H9 (cell line): ENCODE measurements at regions not wholly inside any gene's neighbourhood (a gene's known extent, or its start where the extent isn't known, plus 50 kb on each side); places are given as distances from the start of the nearest gene placed in this dataset.

ENCODE experiments used
- DNase-seq: peaks from one replicate; pipeline ENCODE4 v3.0.0-alpha.2; 2017
- H2AFZ ChIP-seq: one replicate; pipeline ENCODE4 v1.6.1; 2013; ENCODE audit warnings: mild to moderate bottlenecking, low read length, control low read depth, moderate library complexity
- H2AK5ac ChIP-seq: 2 replicates; pipeline ENCODE4 v1.6.1; 2013; ENCODE audit warnings: low read length, control low read depth, mixed read lengths; ENCODE audit not compliant: insufficient read length
- H2BK120ac ChIP-seq: one replicate; pipeline ENCODE4 v1.6.1; 2013; ENCODE audit warnings: low read depth, mild to moderate bottlenecking, low read length, control low read depth, inconsistent platforms; ENCODE audit not compliant: poor library complexity, severe bottlenecking
- H2BK12ac ChIP-seq: 2 replicates; pipeline ENCODE4 v1.6.1; 2013; ENCODE audit warnings: low read length, control low read depth, mixed read lengths, low read depth; ENCODE audit not compliant: insufficient read length
- H2BK15ac ChIP-seq: 2 replicates; pipeline ENCODE4 v1.6.1; 2013; ENCODE audit warnings: low read depth, low read length, control low read depth
- H2BK20ac ChIP-seq: one replicate; pipeline ENCODE4 v1.6.1; 2013; ENCODE audit warnings: low read depth, mild to moderate bottlenecking, low read length, control low read depth, inconsistent platforms; ENCODE audit not compliant: poor library complexity, severe bottlenecking
- H2BK5ac ChIP-seq: 2 replicates; pipeline ENCODE4 v1.6.1; 2013; ENCODE audit warnings: low read length, control low read depth, mixed read lengths; ENCODE audit not compliant: insufficient read length
- H3K14ac ChIP-seq: 2 replicates; pipeline ENCODE4 v1.6.1; 2013; ENCODE audit warnings: low read length, control low read depth; ENCODE audit not compliant: insufficient read depth
- H3K18ac ChIP-seq: 2 replicates; pipeline ENCODE4 v1.6.1; 2013; ENCODE audit warnings: low read depth, mild to moderate bottlenecking, mixed read lengths, low read length, control low read depth; ENCODE audit not compliant: insufficient read length
- H3K23ac ChIP-seq: 2 replicates; pipeline ENCODE4 v1.6.1; 2013; ENCODE audit warnings: low read length, control low read depth, mixed read lengths, low read depth; ENCODE audit not compliant: insufficient read length
- H3K23me2 ChIP-seq: 2 replicates; pipeline ENCODE4 v1.6.1; 2013; ENCODE audit warnings: low read depth, mild to moderate bottlenecking, mixed read lengths, low read length, control low read depth; ENCODE audit not compliant: insufficient read length, poor library complexity, severe bottlenecking
- H3K27ac ChIP-seq: 2 replicates; pipeline ENCODE4 v1.5.1; 2013; ENCODE audit warnings: low read length, control low read depth, mixed read lengths, low read depth; ENCODE audit not compliant: insufficient read length
- H3K27me3 ChIP-seq: 2 replicates; pipeline ENCODE4 v1.6.1; 2013; ENCODE audit warnings: low read length, control low read depth, inconsistent platforms; ENCODE audit not compliant: insufficient read depth
- H3K4ac ChIP-seq: 2 replicates; pipeline ENCODE4 v1.6.1; 2013; ENCODE audit warnings: low read depth, mild to moderate bottlenecking, control low read depth, inconsistent platforms, low read length, moderate library complexity
- H3K4me1 ChIP-seq: 2 replicates; pipeline ENCODE4 v1.6.1; 2013; ENCODE audit warnings: low read length, control low read depth, inconsistent platforms; ENCODE audit not compliant: insufficient read depth
- H3K4me2 ChIP-seq: 2 replicates; pipeline ENCODE4 v1.6.1; 2013; ENCODE audit warnings: low read length, control low read depth, mixed read lengths; ENCODE audit not compliant: insufficient read length, insufficient read depth
- H3K56ac ChIP-seq: 2 replicates; pipeline ENCODE4 v1.6.1; 2013; ENCODE audit warnings: low read depth, mild to moderate bottlenecking, mixed read lengths, low read length, control low read depth; ENCODE audit not compliant: insufficient read length
- H3K79me1 ChIP-seq: 2 replicates; pipeline ENCODE4 v1.6.1; 2013; ENCODE audit warnings: low read depth, mild to moderate bottlenecking, moderate library complexity, low read length, control low read depth, inconsistent platforms; ENCODE audit not compliant: insufficient read depth, poor library complexity, severe bottlenecking
- H3K79me2 ChIP-seq: 2 replicates; pipeline ENCODE4 v1.6.1; 2013; ENCODE audit warnings: low read length, control low read depth, inconsistent platforms; ENCODE audit not compliant: insufficient read depth
- H3K9ac ChIP-seq: 2 replicates; pipeline ENCODE4 v1.6.1; 2013; ENCODE audit warnings: low read length, control low read depth, mixed read lengths; ENCODE audit not compliant: insufficient read length; ENCODE audit errors: extremely low read depth
- H3K9me3 ChIP-seq: one replicate; pipeline ENCODE4 v1.6.1; 2013; ENCODE audit warnings: low read depth, low read length, inconsistent platforms; ENCODE audit not compliant: control insufficient read depth
- H3T11ph ChIP-seq: one replicate; pipeline ENCODE4 v1.6.1; 2013; ENCODE audit warnings: mild to moderate bottlenecking, low read length, control low read depth, inconsistent platforms
- H4K20me1 ChIP-seq: one replicate; pipeline ENCODE4 v1.6.1; 2013; ENCODE audit not compliant: control insufficient read depth, insufficient read length, insufficient read depth
- H4K5ac ChIP-seq: 2 replicates; pipeline ENCODE4 v1.6.1; 2013; ENCODE audit warnings: low read depth, mild to moderate bottlenecking, mixed read lengths, low read length, control low read depth; ENCODE audit not compliant: insufficient read length
- H4K8ac ChIP-seq: replicated peaks from 2 replicates; pipeline ENCODE4 v1.6.1; 2013; ENCODE audit warnings: low read length, control low read depth, mixed read lengths, low read depth; ENCODE audit not compliant: insufficient read length
- H4K91ac ChIP-seq: 2 replicates; pipeline ENCODE4 v1.6.1; 2013; ENCODE audit warnings: low read depth, mild to moderate bottlenecking, moderate library complexity, mixed read lengths, low read length, control low read depth; ENCODE audit not compliant: insufficient read length
- H3K27ac Mint-ChIP-seq, 3 experiments: 2 replicates in 2 of 3; 3 replicates in 1 of 3; pipeline ENCODE4 v1.8.0; 2020 to 2021; ENCODE audit warnings: mixed read lengths in 3 of 3, mild to moderate bottlenecking in 1 of 3, moderate library complexity in 1 of 3
- H3K27me3 Mint-ChIP-seq: 2 replicates; pipeline ENCODE4 v1.8.0; 2021; ENCODE audit warnings: low read depth, mild to moderate bottlenecking, moderate library complexity, mixed read lengths
- H3K36me3 Mint-ChIP-seq, 3 experiments: 2 replicates in 2 of 3; 3 replicates in 1 of 3; pipeline ENCODE4 v1.8.0; 2020 to 2021; ENCODE audit warnings: low read depth in 3 of 3, mixed read lengths in 3 of 3; ENCODE audit not compliant: insufficient read depth in 1 of 3
- H3K4me1 Mint-ChIP-seq, 2 experiments: 2 replicates each; pipeline ENCODE4 v1.8.0; 2020; ENCODE audit warnings: mixed read lengths in 2 of 2
- H3K4me3 Mint-ChIP-seq, 2 experiments: 2 replicates in 1 of 2; 3 replicates in 1 of 2; pipeline ENCODE4 v1.8.0; 2020 to 2021; ENCODE audit warnings: mild to moderate bottlenecking in 2 of 2, mixed read lengths in 2 of 2, moderate library complexity in 1 of 2
- H3K9me3 Mint-ChIP-seq, 2 experiments: 2 replicates in 1 of 2; 3 replicates in 1 of 2; pipeline ENCODE4 v1.8.0; 2020; ENCODE audit warnings: mild to moderate bottlenecking in 2 of 2, mixed read lengths in 2 of 2, moderate library complexity in 1 of 2
- WGBS: extraction: QIAGEN DNeasy Blood & Tissue Kit; methylation state at CpG from one replicate; pipeline ENCODE4 v1.1.7; 2013; ENCODE audit warnings: missing lambda C conversion rate, low lambda C conversion rate, mixed read lengths; ENCODE audit not compliant: insufficient read length; ENCODE audit errors: extremely low coverage; 5-methylcytosine and 5-hydroxymethylcytosine counted together
- TF ChIP-seq, protein P1 (sequence below): fragments of 200-600 bp; sonication (generic); conservative IDR thresholded peaks from 3 replicates; pipeline ENCODE4 v1.8.0; 2021; ENCODE audit warnings: antibody characterized with exemption, mild to moderate bottlenecking

DNA sequence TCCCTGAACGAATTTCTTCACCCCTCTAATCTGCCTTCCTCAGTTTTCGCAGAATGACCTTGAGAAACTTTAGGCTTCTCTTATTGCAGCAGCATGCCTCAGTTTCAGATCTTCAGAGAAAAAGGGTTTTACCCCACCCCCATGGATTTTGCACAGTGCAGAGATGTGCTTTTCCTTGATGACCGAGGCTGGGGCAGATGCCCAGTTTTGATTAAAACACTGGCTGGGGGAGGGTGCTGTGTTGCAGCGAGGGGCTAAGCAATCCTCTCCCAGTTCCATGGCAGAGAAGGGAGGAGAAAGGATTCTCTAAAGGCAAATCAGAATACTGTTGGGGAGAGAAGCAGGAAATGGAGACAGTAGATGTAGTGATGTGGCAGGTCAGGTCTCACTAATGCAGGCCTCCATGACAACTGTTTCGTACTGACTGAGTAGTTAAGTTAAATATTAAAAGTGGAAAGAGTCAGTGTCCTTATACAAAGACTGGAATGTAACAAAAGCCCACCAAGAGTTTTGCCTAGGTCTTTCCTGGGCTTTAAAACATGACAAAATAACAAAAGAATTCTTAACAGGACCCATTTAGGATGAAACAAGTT lies 50.8 kb upstream of the PDZD8 start:
- Histone ChIP-seq H4K8ac (no peak overlapping the region), H2AFZ (no peak overlapping the region), H3K4ac (no peak overlapping the region)

More for the DNA sequence above, 50.8 kb upstream of the PDZD8 start:
- H3K14ac ChIP-seq, result no peak overlapping the region
- H3K23ac ChIP-seq, result no peak overlapping the region
- no peaks in the 10 kb centered on the region for H4K20me1 ChIP-seq
- H2AK5ac ChIP-seq, result no peak overlapping the region
- H3K27me3 ChIP-seq, result no peaks in the 10 kb centered on the region
- H3K27me3 Mint-ChIP-seq, result peaks cover 5% of the 10 kb centered on the region
- no peaks in the 10 kb centered on the region for H3K79me2 ChIP-seq
- H2BK5ac ChIP-seq, result no peak overlapping the region
- H3K9me3 ChIP-seq, result no peaks in the 10 kb centered on the region
- no peak overlapping the region for H3K4me2 ChIP-seq
- H2BK12ac ChIP-seq, result no peak overlapping the region
- peaks cover 27 to 38% of the 10 kb centered on the region in 2 experiments for H3K4me1 Mint-ChIP-seq
- no peak overlapping the region for H3K27ac ChIP-seq
- no peak overlapping the region for H2BK15ac ChIP-seq
- H3K4me3 Mint-ChIP-seq, result no peak overlapping the region
- TF ChIP-seq, protein P1, sequence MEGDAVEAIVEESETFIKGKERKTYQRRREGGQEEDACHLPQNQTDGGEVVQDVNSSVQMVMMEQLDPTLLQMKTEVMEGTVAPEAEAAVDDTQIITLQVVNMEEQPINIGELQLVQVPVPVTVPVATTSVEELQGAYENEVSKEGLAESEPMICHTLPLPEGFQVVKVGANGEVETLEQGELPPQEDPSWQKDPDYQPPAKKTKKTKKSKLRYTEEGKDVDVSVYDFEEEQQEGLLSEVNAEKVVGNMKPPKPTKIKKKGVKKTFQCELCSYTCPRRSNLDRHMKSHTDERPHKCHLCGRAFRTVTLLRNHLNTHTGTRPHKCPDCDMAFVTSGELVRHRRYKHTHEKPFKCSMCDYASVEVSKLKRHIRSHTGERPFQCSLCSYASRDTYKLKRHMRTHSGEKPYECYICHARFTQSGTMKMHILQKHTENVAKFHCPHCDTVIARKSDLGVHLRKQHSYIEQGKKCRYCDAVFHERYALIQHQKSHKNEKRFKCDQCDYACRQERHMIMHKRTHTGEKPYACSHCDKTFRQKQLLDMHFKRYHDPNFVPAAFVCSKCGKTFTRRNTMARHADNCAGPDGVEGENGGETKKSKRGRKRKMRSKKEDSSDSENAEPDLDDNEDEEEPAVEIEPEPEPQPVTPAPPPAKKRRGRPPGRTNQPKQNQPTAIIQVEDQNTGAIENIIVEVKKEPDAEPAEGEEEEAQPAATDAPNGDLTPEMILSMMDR, result no peak
- peaks cover 3% of the 10 kb centered on the region in 2 experiments; a peak in 4 of 5 replicates for H3K9me3 Mint-ChIP-seq
- H3K18ac ChIP-seq, result no peak overlapping the region
- no CpG with 5 or more reads among the region's 5 CpGs for WGBS
- H3K27ac Mint-ChIP-seq, result peak overlapping the region in 2 of 3 experiments; percentile 66 to 89; a peak in 3 of 7 replicates
- H3K56ac ChIP-seq, result no peak overlapping the region
- H3K79me1 ChIP-seq, result no peaks in the 10 kb centered on the region
- peaks cover 3% of the 10 kb centered on the region; the same call in 1 of the 2 replicates for H3K4me1 ChIP-seq
- H4K5ac ChIP-seq, result no peak overlapping the region
- H3K23me2 ChIP-seq, result no peaks in the 10 kb centered on the region
- H2BK20ac ChIP-seq, result no peak overlapping the region
- DNase-seq, result no peak
- H3K9ac ChIP-seq, result no peak overlapping the region
- no peak overlapping the region for H4K91ac ChIP-seq
- H3T11ph ChIP-seq, result no peak overlapping the region
- H2BK120ac ChIP-seq, result no peak overlapping the region
- peaks cover 0 to 2% (median 0%) of the 10 kb centered on the region in 3 experiments; a peak in 1 of 7 replicates for H3K36me3 Mint-ChIP-seq
